Spleen (tissue), 7 donors: ENCODE measurements at regions not wholly inside any gene's neighbourhood (a gene's known extent, or its start where the extent isn't known, plus 50 kb on each side); places are given as distances from the start of the nearest gene placed in this dataset.

Experiments
- POLR2A ChIP-seq, 3 donors: fragments of 450-650 bp; IDR thresholded peaks; one replicate each; pipeline ENCODE4 v1.5.1; 2017; ENCODE audit warnings: antibody characterized with exemption in 3 of 3, mild to moderate bottlenecking in 1 of 3
- POLR2AphosphoS5 ChIP-seq, 3 donors: sonication (generic); formaldehyde crosslinking; IDR thresholded peaks; one replicate each; pipeline ENCODE4 v1.5.1; 2017; ENCODE audit warnings: antibody characterized with exemption in 3 of 3
- TF ChIP-seq, protein P1 (sequence below), 11 experiments: fragments of 200-600 bp in 7 of 11; fragments of 450-650 bp in 4 of 11; sonication (generic) in 4 of 11; IDR thresholded peaks in 8 of 11; conservative IDR thresholded peaks in 3 of 11; 1 replicate in 7 of 11; 2 replicates in 4 of 11; pipeline versions ENCODE4 v1.4.0 to v1.8.0; 2016 to 2021; ENCODE audit warnings: antibody characterized with exemption in 11 of 11, inconsistent platforms in 4 of 11, mild to moderate bottlenecking in 1 of 11
- donor health status: DM: no; HTN: no; CAD: no; lungs with moderate emphysema.
- donor health status: DM: no; HTN: no; CAD: no.
- donor health status: DM: no; HTN: no; CAD: no.

DNA sequence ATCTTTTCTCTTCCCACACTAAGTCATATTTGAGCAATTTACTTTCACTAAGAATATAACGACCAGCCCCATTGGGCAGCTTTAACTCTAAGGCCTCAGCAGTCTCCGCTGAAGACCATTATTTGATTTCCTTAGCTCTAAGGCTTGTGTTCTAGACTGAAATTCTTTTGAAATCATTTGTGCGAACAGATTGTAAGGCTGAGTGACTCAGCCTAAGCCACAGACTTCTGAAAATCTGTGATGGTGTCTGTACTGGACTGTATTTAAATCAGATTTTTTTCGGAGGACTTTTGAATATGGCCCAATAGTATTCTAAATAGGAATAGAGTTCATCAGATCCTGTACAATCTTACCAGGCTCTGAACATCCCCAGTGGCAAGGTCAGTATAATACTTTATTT lies 150.3 kb upstream of the TECRL start:
- TF ChIP-seq, protein P1, sequence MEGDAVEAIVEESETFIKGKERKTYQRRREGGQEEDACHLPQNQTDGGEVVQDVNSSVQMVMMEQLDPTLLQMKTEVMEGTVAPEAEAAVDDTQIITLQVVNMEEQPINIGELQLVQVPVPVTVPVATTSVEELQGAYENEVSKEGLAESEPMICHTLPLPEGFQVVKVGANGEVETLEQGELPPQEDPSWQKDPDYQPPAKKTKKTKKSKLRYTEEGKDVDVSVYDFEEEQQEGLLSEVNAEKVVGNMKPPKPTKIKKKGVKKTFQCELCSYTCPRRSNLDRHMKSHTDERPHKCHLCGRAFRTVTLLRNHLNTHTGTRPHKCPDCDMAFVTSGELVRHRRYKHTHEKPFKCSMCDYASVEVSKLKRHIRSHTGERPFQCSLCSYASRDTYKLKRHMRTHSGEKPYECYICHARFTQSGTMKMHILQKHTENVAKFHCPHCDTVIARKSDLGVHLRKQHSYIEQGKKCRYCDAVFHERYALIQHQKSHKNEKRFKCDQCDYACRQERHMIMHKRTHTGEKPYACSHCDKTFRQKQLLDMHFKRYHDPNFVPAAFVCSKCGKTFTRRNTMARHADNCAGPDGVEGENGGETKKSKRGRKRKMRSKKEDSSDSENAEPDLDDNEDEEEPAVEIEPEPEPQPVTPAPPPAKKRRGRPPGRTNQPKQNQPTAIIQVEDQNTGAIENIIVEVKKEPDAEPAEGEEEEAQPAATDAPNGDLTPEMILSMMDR (IDR thresholded peaks at IDR 0.05 in 8 of 11, conservative IDR thresholded peaks at IDR 0.05 in 3 of 11) = no peak
- TF ChIP-seq POLR2AphosphoS5 (IDR thresholded peaks at IDR 0.05) (no peak), POLR2A (IDR thresholded peaks at IDR 0.05) (no peak)
